NOMO-1 treated with dmso at 0.1 percent for 144 hours (cell line): ENCODE measurements at regions not wholly inside any gene's neighbourhood (a gene's known extent, or its start where the extent isn't known, plus 50 kb on each side); places are given as distances from the start of the nearest gene placed in this dataset.
"Not testable (repeated sequence)": the region's sequence is repeated elsewhere in the genome, so short reads cannot be mapped to it uniquely, and the experiment has no call there.

Experiments
- DNase-seq: peaks from one replicate; lab custom pipeline; 2025; ENCODE audit not compliant: unreplicated experiment; lab: John Stamatoyannopoulos, UW

DNA sequence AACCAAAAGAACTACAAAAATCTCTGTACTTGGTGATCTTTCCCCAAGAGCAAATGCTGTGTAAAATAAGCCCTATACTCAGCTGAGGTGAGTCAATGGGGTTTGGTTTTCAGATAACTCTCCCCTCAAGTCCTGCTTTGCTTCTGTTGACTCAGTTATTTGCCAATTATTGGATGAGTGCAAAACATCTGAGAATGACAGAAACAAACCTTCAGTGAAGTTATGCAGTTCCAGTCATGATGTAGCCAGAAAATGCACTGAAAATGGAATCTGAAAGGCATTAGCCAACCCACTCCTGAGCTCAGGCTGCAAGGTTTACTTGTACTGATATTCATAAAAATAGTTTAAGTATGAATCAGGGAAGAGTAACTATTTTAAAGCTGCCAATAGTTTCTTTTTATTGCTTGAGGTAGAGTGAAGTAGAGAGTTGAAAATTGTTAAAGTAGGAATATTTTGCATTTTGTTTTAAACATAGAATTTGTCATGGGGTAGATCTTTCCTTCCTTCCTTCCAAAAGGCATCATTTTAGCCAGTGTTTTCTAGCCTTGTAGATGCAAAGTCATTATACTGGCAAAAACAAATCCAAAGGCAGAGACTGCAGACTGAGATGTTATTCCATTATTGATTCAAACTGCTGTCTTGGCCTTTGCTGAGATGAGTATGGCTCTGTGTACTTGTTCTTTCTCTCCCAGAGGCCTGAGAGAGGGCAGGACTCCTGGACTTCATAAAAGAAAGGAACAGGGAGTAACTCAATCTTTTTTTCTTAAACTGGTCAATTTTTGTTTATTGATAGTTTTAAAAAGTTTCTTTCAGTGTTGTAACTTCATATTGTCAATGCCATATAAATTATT lies 215.3 kb downstream of the RND3 start:
- no peak for DNase-seq

DNA sequence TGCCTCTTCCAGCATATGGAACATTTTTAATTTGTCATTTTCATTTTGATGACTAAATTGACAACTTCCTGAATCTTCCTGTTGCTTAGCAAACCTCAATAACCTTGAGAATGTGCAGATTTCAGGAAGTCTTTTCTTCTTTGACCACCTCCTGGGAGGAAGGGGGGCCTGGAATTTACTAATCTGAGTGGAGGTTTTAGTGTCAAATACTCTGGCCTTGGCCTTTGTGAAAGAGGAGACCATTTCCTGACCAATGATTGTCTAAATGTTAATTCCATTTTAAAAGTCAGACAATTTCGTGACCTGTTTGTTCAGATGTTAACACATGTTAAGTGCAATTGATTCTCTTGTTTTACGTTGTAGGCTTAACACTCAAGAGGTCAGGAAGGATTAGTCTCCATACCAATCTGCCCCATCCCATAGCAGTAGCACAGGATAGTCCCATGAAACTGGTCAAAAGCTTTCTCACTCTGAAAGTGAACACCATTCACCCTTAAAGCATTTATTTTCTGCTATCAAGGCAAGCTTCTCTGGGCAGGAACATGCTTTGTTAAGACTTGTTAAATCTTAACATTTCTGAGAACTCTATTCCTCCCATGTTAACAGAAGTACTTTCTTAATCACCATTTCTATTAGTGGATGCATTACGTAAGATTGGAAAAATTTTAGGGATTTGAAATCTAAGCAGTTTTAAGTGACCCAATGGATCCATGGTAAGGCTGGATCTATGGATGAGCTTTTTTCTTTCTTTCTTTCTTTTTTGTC lies 219.6 kb downstream of the RND3 start:
- no peak for DNase-seq

- DNase-seq: no peak
These were observed 220.5 kb downstream of the RND3 start for GRCh38 chr2:150266931-150267330.

GRCh38 chr2:150264442-150264841 lies 223.0 kb downstream of the RND3 start:
- DNase-seq: no peak

- DNase-seq: no peak
These were observed 225.8 kb downstream of the RND3 start for GRCh38 chr2:150261691-150262090.

DNA sequence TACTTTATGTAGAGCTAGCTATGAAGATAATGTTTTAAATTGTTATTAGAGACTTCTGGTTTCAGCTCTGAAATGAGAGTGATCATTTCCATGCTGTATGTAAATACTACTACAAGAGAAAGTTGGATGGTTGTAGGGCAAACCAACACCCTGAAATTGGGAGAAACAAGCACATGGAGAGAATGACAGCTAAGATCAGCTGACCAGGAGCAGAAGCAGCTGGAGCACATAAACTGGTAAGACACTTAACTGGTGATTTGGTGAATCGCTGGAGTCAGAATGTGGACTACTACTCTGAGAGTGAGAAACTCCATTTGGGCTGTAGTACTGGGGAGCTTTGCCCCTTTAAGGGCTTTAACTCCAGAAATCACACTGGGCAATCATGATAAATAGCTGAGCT lies 226.8 kb downstream of the RND3 start:
- DNase-seq: no peak

- no peak for DNase-seq
These were observed 227.7 kb downstream of the RND3 start for GRCh38 chr2:150259746-150260145.

DNA sequence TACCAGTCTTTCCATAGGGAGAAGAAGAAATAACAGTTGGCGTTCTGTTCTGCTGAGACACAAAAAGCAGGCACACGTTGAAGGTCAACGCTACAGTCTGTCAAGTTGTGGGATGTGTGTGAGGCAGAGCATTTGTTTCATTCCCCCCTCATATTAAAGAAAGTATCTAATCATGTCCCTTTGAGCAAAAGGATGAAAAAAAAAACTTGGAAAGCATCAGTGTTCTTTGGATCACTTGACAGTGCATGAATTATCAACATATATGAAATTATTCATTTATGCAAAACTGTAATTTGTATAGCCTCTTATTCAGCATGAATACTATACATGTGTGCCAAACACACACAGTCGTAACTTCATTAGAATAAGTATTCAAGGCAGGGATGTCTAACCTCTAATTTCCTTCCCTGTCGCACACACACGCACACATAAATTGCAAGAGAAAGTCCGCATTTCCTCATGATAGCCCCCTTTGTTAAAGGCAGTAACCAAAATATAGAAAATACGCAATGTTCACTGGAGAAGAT lies 228.6 kb downstream of the RND3 start:
- no peak for DNase-seq

DNA sequence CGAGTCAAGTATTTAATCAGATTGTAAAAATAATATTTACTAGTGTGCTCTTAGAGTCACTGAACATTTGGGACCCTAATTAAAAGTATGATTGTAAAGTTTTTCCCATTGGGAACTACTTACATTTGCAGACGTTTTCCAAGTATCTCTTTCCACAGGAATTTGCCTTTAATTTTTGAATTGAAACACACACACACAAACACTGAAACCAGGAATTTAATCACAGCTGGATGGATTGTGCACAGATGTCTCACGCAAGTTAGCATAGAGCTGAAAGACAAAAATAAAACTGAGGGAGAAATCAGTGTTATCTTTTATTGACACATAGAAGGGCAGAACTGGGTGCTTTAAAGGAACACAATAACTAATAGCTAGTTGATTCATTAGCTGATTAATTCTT lies 230.7 kb downstream of the RND3 start:
- no peak for DNase-seq

DNA sequence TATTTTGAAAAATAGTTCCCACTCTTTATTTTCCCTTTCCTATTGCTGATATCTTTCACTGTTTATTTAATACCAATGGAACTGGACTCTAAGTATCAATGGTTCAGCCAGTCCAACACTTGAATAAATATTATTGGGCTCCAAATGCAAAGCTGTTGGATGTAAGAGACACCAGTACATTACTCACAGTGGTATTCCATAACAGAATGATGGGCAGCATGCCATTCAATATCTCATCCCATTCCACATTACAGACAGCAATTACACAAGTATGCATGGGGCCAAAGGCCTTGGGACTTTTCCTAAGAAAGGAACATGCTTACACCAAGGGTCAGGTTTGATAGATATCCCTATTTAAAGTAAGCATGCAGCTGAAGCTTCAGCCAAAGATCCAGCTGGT lies 231.9 kb downstream of the RND3 start:
- DNase-seq: no peak

- not testable (repeated sequence) for DNase-seq
These were observed 237.7 kb downstream of the RND3 start for GRCh38 chr2:150249735-150250134.

DNA sequence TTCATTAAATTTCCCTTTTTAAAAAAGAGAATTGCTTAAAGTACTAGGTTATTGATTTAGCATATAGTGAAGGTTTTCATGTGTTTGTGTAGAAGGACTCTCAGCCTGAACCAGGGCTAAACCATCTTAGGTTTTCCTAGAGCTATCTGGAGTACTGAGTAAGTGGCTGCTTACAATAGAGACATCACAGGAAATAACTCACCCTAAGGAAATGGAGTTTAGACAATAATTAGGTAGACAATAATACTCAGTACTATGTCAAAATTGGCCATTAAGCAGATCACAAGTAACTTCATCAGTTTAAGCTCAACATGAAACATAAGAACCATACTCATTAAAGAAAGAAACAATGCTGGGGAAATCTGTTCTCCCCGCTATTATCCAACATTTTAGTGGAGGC lies 240.0 kb downstream of the RND3 start:
- DNase-seq: no peak

- DNase-seq: no peak
These were observed 252.6 kb downstream of the RND3 start for GRCh38 chr2:150234787-150235446.

- no peak for DNase-seq
These were observed 254.6 kb downstream of the RND3 start for GRCh38 chr2:150232871-150233270.

DNA sequence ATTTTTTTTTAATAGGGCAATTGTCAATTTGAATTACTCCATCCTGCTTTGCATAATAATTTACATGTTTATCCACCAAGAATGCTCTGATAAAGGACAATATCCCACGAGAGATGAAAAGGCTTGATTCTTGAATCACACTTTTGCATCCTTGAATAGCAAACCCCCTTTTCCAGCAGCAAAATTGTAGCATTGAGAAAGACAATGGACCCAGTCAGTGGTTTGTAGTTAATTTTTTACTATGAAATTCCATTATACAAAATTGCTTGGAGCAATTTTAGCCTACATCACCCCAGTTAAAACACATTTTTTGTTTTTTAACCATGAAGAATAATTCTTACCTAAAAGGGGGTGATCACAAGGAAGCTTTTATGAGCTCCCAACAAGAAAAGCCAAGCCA lies 255.1 kb downstream of the RND3 start:
- no peak for DNase-seq

- no peak for DNase-seq
These were observed 256.9 kb downstream of the RND3 start for GRCh38 chr2:150230616-150231015.

- no peak for DNase-seq
These were observed 257.5 kb downstream of the RND3 start for GRCh38 chr2:150230004-150230403.

GRCh38 chr2:150228936-150229335 lies 258.5 kb downstream of the RND3 start:
- DNase-seq: no peak

- DNase-seq: no peak
These were observed 262.4 kb downstream of the RND3 start for GRCh38 chr2:150225030-150225429.

DNA sequence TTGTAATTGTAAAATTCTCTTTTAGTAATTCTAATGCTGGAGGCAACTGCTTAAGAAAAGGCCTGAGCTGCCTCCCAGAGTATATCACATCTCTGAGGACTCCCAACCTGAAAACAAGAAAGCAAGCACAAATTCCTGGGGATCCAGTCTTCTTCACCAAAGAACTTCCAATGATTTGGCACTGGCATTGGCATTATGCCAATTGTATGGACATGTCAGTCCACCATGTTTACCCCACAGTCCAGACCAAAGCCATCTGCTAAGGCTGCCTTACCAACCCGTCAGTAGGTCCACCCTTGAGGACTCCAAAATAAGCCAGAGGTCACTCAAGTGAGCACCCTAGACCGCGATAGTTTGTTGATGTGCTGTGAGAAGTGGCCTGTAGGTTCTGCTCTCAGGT lies 263.1 kb downstream of the RND3 start:
- no peak for DNase-seq

- DNase-seq: no peak
These were observed 264.5 kb downstream of the RND3 start for GRCh38 chr2:150222942-150223341.

GRCh38 chr2:150222379-150222778 lies 265.1 kb downstream of the RND3 start:
- no peak for DNase-seq
